HUES64 (cell line): ENCODE measurements at regions not wholly inside any gene's neighbourhood (a gene's known extent, or its start where the extent isn't known, plus 50 kb on each side); places are given as distances from the start of the nearest gene placed in this dataset.

Experiments used
- H3K27ac ChIP-seq: 2 replicates; pipeline ENCODE4 v1.7.0; 2013; ENCODE audit warnings: low read depth, low read length, inconsistent platforms
- H3K27me3 ChIP-seq: 2 replicates; pipeline ENCODE4 v1.6.1; 2013; ENCODE audit warnings: mild to moderate bottlenecking, low read length; ENCODE audit not compliant: insufficient read depth
- H3K36me3 ChIP-seq: 2 replicates; pipeline ENCODE4 v1.6.1; 2013; ENCODE audit warnings: mild to moderate bottlenecking, low read length; ENCODE audit not compliant: insufficient read depth
- H3K4me1 ChIP-seq: 2 replicates; pipeline ENCODE4 v1.6.1; 2013; ENCODE audit warnings: mild to moderate bottlenecking, low read length, moderate library complexity; ENCODE audit not compliant: insufficient read depth
- H3K4me3 ChIP-seq: 2 replicates; pipeline ENCODE4 v1.5.1; 2013; ENCODE audit warnings: mild to moderate bottlenecking, low read length, moderate library complexity
- H3K9ac ChIP-seq: 2 replicates; pipeline ENCODE4 v1.6.1; 2013; ENCODE audit warnings: mild to moderate bottlenecking, low read depth, low read length
- H3K9me3 ChIP-seq: 2 replicates; pipeline ENCODE4 v1.6.1; 2013; ENCODE audit warnings: low read depth, low read length; ENCODE audit not compliant: insufficient read depth
- WGBS: fragments of 150-250, 120-280 bp; methylation state at CpG from one replicate; pipeline ENCODE4 v1.1.7; 2013; ENCODE audit warnings: missing lambda C conversion rate; 5-methylcytosine and 5-hydroxymethylcytosine counted together

DNA sequence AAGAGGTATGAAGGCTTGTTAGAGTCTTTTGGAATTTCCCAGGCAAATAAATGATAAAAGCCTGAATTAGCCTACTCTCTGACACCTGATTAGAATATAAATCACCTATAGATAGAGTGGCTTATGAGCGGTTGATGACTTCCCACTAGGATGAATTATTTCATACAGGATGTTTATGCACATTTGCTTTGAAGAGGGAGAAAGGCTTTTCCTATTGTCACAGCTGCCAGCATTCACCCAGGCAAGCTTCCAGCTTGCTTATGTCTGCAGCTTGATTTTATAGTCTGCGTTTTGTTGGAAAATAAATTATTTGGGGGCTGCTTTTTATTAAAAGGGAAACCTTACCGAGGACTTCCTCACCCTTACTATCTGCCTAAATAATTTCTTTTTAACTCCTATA, 51.3 kb upstream of the EIF2S2 start:
- H3K4me1 ChIP-seq = peaks cover 3% of the 10 kb centered on the region; the same call in 1 of the 2 replicates
- H3K9ac ChIP-seq = no peak overlapping the region
- WGBS = 81% methylated on average over 2 of the region's 3 CpGs
- H3K27ac ChIP-seq = no peak overlapping the region
- no peak overlapping the region for H3K4me3 ChIP-seq
- no peaks in the 10 kb centered on the region for H3K27me3 ChIP-seq
- H3K36me3 ChIP-seq = no peaks in the 10 kb centered on the region
- H3K9me3 ChIP-seq = no peaks in the 10 kb centered on the region

- Histone ChIP-seq H3K4me3 (no peak overlapping the region), H3K36me3 (no peaks in the 10 kb centered on the region)
- WGBS = 97% methylated on average over 5 of the region's 5 CpGs
Observed at GRCh38 chr20:34164381-34164984, 52.4 kb upstream of the EIF2S2 start.

GRCh38 chr20:34165018-34165619, 53.1 kb upstream of the EIF2S2 start:
- no peaks in the 10 kb centered on the region for H3K27me3 ChIP-seq
- no peak overlapping the region for H3K4me3 ChIP-seq
- H3K9ac ChIP-seq = no peak overlapping the region
- no peaks in the 10 kb centered on the region for H3K36me3 ChIP-seq
- peaks cover 3% of the 10 kb centered on the region; the same call in 1 of the 2 replicates for H3K4me1 ChIP-seq
- H3K27ac ChIP-seq = no peak overlapping the region
- no peaks in the 10 kb centered on the region for H3K9me3 ChIP-seq
- WGBS = 66% methylated on average over 2 of the region's 2 CpGs

More at GRCh38 chr20:34164381-34164984, 52.4 kb upstream of the EIF2S2 start:
- Histone ChIP-seq H3K9me3 (no peaks in the 10 kb centered on the region), H3K9ac (no peak overlapping the region), H3K4me1 (peaks cover 3% of the 10 kb centered on the region; the same call in 1 of the 2 replicates), H3K27me3 (no peaks in the 10 kb centered on the region), H3K27ac (no peak overlapping the region)

GRCh38 chr20:34171640-34172039, 59.6 kb upstream of the EIF2S2 start:
- no peaks in the 10 kb centered on the region for H3K27me3 ChIP-seq
- no peak overlapping the region for H3K4me3 ChIP-seq
- H3K9me3 ChIP-seq = no peaks in the 10 kb centered on the region
- WGBS = 93% methylated on average over 4 of the region's 4 CpGs
- H3K27ac ChIP-seq = no peak overlapping the region
- H3K36me3 ChIP-seq = no peaks in the 10 kb centered on the region
- H3K4me1 ChIP-seq = no peaks in the 10 kb centered on the region
- H3K9ac ChIP-seq = no peak overlapping the region

GRCh38 chr20:34172926-34173325, 60.9 kb upstream of the EIF2S2 start:
- no peaks in the 10 kb centered on the region for H3K9me3 ChIP-seq

DNA sequence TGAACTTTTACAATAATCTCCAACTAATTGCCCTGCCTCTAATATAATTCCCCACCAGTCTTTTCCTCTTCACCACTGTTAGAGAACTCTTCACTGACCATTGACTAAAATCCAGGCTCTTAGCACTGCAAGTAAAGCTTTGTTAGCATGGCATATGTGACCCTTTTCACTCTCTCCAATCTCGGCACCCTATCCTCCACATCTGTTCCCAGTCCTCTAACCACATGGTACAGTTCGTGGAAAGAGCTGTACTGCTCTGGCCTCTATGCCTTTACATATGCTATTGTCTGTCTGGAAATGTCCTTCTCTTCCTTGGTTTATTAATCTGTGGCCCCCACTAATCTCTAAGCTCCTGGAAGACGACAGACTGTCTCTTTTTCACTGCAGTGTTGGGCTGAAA, 63.0 kb upstream of the EIF2S2 start:
- WGBS = 73% methylated on average over 3 of the region's 3 CpGs
- H3K9me3 ChIP-seq = no peaks in the 10 kb centered on the region
- H3K27ac ChIP-seq = no peak overlapping the region
- no peaks in the 10 kb centered on the region for H3K27me3 ChIP-seq
- H3K4me3 ChIP-seq = no peak overlapping the region
- H3K9ac ChIP-seq = no peak overlapping the region
- H3K36me3 ChIP-seq = no peaks in the 10 kb centered on the region
- H3K4me1 ChIP-seq = no peaks in the 10 kb centered on the region

More at GRCh38 chr20:34172926-34173325, 60.9 kb upstream of the EIF2S2 start:
- no peak overlapping the region for H3K4me3 ChIP-seq
- no peaks in the 10 kb centered on the region for H3K36me3 ChIP-seq
- no peak overlapping the region for H3K27ac ChIP-seq
- no peaks in the 10 kb centered on the region for H3K27me3 ChIP-seq
- no peaks in the 10 kb centered on the region for H3K4me1 ChIP-seq
- H3K9ac ChIP-seq = no peak overlapping the region
- WGBS = 86% methylated on average over 1 of the region's 2 CpGs

- no peak overlapping the region for H3K4me3 ChIP-seq
- H3K9me3 ChIP-seq = no peaks in the 10 kb centered on the region
- no peaks in the 10 kb centered on the region for H3K36me3 ChIP-seq
- H3K27ac ChIP-seq = no peak overlapping the region
- H3K9ac ChIP-seq = no peak overlapping the region
- 89% methylated on average over 6 of the region's 6 CpGs for WGBS
- H3K27me3 ChIP-seq = no peaks in the 10 kb centered on the region
- no peaks in the 10 kb centered on the region for H3K4me1 ChIP-seq
Observed at GRCh38 chr20:34175879-34176278, 63.8 kb upstream of the EIF2S2 start.

- H3K36me3 ChIP-seq = no peaks in the 10 kb centered on the region
- WGBS = 94% methylated on average over 1 of the region's 3 CpGs
- H3K27me3 ChIP-seq = no peaks in the 10 kb centered on the region
- H3K27ac ChIP-seq = no peak overlapping the region
- no peaks in the 10 kb centered on the region for H3K4me1 ChIP-seq
- no peaks in the 10 kb centered on the region for H3K9me3 ChIP-seq
- no peak overlapping the region for H3K9ac ChIP-seq
- H3K4me3 ChIP-seq = no peak overlapping the region
Observed at GRCh38 chr20:34177052-34177451, 64.2 kb upstream of the ASIP start.

GRCh38 chr20:34179637-34180360, 61.4 kb upstream of the ASIP start:
- Histone ChIP-seq H3K9me3 (no peaks in the 10 kb centered on the region), H3K4me1 (peaks cover 5% of the 10 kb centered on the region; the same call in 1 of the 2 replicates), H3K36me3 (no peaks in the 10 kb centered on the region), H3K27me3 (no peaks in the 10 kb centered on the region), H3K4me3 (no peak overlapping the region), H3K27ac (no peak overlapping the region), H3K9ac (no peak overlapping the region)
- 93% methylated on average over 8 of the region's 8 CpGs for WGBS

DNA sequence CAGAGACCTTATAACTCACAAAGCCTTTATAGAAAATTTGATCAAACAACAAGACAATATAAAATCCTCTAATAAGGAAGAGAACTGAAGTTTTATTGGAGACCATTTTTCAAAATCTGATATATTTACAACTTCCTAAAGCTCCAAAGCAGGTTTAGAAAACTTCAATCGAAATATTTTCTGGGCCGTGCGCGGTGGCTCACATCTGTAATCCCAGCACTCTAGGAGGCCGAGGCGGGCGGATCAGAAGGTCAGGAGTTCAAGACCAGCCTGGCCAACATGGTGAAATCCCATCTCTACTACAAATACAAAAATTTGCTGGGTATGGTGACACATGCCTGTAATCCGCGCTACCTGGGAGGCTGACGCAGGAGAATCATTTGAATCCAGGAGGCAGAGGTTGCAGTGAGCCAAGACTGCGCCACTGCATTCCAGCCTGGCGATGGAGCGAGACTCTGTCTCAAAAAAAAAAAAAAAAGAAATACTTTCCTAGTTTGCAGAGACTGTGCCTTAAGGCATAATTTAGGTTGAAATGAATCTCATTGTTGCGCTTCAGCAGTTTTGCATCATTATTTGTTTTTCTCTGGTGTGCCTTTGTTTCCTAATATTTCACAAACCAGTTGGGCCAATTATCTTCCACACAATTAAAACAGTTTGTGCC, 60.6 kb upstream of the ASIP start:
- Histone ChIP-seq H3K27ac (no peak overlapping the region), H3K4me1 (peaks cover 5% of the 10 kb centered on the region; the same call in 1 of the 2 replicates), H3K9ac (no peak overlapping the region), H3K27me3 (no peaks in the 10 kb centered on the region), H3K36me3 (no peaks in the 10 kb centered on the region), H3K9me3 (no peaks in the 10 kb centered on the region), H3K4me3 (no peak overlapping the region)
- WGBS = 94% methylated on average over 14 of the region's 14 CpGs

DNA sequence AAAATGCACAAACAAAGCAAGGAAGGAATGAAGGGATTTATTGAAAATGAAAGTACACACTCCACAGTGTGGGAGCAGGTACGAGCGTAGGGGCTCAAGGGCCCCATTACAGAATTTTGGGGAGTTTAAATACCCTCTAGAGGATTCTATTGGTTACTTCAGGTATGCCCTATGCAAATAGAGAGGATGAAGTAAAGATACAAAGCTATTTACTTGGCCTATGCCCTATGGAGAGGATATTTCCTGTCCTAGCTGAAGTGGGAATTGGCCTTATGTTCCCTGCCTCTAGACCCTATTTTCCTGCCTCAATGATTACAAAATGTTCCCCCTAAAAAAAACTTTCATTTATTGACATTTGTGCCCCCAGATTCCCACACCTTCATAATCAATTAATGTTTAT, 59.7 kb upstream of the ASIP start:
- Histone ChIP-seq H3K36me3 (no peaks in the 10 kb centered on the region), H3K4me1 (peaks cover 5% of the 10 kb centered on the region; the same call in 1 of the 2 replicates), H3K27ac (no peak overlapping the region), H3K9ac (no peak overlapping the region), H3K9me3 (no peaks in the 10 kb centered on the region), H3K27me3 (no peaks in the 10 kb centered on the region), H3K4me3 (no peak overlapping the region)
- 92% methylated on average over 2 of the region's 2 CpGs for WGBS
